Omental fat pad (tissue), 3 donors: ENCODE measurements at regions not wholly inside any gene's neighbourhood (a gene's known extent, or its start where the extent isn't known, plus 50 kb on each side); places are given as distances from the start of the nearest gene placed in this dataset.

Experiments used
- ATAC-seq: fragments of 150-250 bp; one replicate; pipeline ENCODE4 v1.9.1; 2016; ENCODE audit warnings: mild to moderate bottlenecking, moderate library complexity; ENCODE audit not compliant: low FRiP score
- DNase-seq: peaks from one replicate; pipeline ENCODE4 v3.0.0-alpha.2; 2019; ENCODE audit warnings: low spot score
- CTCF ChIP-seq, 3 donors: fragments of 450-650 bp; IDR thresholded peaks; one replicate each; pipeline ENCODE4 v1.5.1; 2016 to 2017; ENCODE audit warnings: antibody characterized with exemption in 3 of 3, mild to moderate bottlenecking in 3 of 3, moderate library complexity in 2 of 3

DNA sequence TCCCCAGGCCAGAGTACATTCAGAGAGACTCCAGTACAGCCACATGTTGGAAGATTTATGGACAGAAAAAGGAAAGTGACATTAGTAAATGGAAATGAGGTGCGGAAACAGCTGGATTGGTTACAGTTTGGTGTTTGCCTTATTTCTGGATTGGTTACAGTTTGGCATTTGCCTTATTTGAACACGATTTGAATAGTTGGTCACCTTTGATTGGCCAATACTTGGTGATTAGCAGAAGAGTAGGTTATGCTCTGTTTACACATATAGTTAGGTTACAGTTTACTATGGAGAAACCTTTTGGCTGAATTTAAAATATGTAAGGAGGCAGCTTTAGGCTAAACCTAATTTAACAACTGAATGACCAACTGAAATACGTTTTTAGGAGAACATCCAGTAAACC lies 173.7 kb downstream of the AASDH start:
- DNase-seq (no peak), ATAC-seq (no peak)
- no peak for TF ChIP-seq CTCF (IDR thresholded peaks at IDR 0.05)

DNA sequence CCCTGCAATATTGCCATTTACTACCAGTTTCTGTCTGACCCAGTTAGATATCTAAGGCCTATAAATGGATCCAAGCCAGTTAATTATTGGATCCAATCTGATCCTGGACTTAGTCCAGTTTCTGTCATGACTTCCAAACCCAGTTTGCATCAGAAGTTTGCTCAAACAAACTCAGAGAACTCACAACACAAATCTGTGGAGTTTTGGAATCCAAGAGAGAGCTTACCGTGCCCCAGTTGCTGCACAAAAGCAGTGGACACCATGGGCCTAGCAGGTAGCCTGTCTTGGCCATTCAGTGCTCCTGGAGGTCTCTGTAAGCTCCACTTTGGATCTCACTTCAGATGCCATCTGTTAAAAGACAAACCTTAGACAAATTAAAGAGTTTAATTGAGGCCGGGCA lies 174.5 kb downstream of the AASDH start:
- no peak for DNase-seq
- TF ChIP-seq CTCF (IDR thresholded peaks at IDR 0.05) = no peak
- no peak for ATAC-seq

DNA sequence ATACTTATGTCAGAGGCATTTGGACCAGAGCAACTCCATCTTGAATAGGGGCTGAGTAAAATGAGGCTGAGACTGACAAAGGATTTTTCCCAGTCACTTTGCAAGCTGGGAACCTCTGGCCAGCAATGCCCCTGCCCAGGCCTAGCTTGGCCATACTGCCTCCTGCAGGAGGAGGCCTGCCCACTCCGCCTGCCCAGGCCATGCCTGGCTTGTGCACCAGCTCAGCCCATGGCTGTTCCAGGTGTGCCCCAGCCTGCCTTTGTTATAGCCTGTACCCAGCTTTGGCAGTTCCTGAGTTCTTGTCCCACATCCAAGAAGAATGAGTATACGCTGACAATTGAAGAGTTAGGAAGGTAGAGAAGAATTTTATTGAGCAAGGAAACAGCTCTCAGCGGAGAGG lies 176.1 kb downstream of the AASDH start:
- DNase-seq = no peak
- no peak for ATAC-seq
- TF ChIP-seq CTCF (IDR thresholded peaks at IDR 0.05) = no peak

DNA sequence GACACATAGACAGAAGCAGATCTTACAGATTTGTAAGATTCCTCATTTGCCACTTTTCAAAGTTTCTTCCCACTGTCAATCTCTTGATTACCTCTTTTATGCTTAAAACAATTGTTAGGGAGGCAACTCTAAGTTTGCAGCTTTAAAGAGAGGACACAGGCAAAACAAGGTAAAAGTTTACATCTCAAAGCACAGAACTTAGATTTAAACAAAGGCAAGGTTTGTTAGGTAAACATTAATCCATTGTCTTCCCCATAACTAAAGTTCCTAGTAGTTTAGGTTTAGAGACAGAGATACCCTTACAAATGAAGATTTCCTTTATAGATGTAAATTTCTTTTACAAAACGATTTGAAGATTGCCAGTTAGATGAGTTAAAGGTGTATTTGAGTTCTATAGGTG lies 176.9 kb downstream of the AASDH start:
- DNase-seq (no peak), ATAC-seq (no peak)
- no peak for TF ChIP-seq CTCF (IDR thresholded peaks at IDR 0.05)

DNA sequence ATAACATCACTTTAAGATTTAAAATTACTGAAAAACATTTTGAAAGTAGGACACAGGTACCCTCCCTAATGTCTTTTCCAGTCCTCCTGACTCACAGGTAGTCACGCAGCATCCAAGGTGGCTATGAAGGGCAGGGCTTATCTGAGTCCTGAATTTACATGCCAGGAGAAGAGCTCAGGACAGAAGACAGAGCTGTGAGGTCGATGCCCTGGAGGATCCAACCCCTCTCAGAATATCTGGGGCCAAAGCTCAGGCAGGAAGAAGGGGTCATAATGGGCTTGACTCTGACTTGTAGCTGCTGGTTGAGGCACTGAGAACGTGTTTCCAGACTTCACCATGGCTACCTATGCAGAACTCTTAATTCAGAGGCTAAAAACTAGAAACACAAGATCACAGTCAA lies 177.5 kb downstream of the AASDH start:
- DNase-seq (no peak), ATAC-seq (no peak)
- no peak for TF ChIP-seq CTCF (IDR thresholded peaks at IDR 0.05)

- no peak for TF ChIP-seq CTCF (IDR thresholded peaks at IDR 0.05)
- no peak for ATAC-seq
Observed at GRCh38 chr4:56208103-56208502, 179.2 kb downstream of the AASDH start.

DNA sequence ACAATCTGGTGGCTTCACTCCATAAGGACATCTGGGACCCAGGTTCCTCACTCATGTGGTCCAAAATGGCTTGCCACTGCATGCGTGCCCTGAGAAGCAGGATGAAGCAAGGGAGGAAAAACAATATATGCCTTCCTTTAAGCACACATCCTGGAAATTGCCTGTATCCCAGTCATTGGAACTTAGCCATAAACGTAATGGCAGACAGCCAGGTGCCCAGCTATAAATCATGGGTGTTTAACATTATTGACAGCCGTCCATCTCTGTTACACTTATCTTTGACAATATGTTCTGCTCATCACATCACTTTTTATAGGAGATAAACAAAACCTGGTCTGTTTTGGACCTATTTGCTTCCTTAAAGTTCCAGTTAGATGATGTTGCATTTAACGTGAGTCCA lies 181.0 kb downstream of the AASDH start:
- no peak for TF ChIP-seq CTCF (IDR thresholded peaks at IDR 0.05)
- no peak for ATAC-seq
- no peak for DNase-seq

More at GRCh38 chr4:56208103-56208502, 179.2 kb downstream of the AASDH start:
- DNase-seq = no peak
